NCI-H1930 (cell line): ENCODE measurements at regions not wholly inside any gene's neighbourhood (a gene's known extent, or its start where the extent isn't known, plus 50 kb on each side); places are given as distances from the start of the nearest gene placed in this dataset.
"Not testable (repeated sequence)": the region's sequence is repeated elsewhere in the genome, so short reads cannot be mapped to it uniquely, and the experiment has no call there.

Experiments used
- DNase-seq, 2 experiments: peaks; one replicate each; lab custom pipeline; 2025; lab: John Stamatoyannopoulos, UW

DNA sequence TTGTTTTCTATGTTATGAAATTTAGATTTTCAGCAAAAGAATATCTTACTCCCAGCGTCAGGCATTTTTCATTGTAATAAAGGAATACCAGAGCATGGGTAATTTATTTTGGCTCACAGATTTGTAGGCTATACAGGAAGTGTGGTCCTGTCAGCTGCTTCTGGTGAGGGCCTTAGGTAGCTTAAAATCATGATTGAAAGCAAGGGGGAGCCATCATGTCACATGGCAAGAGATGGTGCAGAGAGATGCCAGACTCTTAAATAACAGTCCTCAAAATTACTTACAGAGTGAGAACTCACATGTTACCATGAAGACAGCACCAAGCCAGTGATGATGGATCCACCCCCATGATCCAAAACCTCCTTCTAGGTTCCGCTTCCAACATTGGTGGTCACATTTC lies 825.0 kb upstream of the CHORDC1 start:
- no peak for DNase-seq

DNA sequence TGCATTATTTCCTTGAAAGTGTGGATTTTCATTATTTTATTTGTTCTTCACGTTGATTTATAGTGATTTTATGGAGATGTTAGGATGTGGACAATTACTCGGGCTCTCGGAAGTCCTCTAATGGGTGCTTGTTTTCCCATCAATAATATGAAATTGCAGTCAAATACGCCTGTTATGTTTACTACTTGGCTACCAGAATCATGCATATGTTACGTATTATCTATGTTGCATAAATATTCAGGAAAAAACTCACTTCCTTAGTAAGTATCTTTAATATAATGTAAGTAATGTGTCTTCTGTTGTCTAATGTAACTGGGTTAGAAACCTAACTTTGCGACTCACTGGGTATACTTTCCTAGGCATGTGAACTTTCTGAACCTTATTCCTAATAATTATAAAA lies 823.4 kb upstream of the CHORDC1 start:
- DNase-seq = no peak

DNA sequence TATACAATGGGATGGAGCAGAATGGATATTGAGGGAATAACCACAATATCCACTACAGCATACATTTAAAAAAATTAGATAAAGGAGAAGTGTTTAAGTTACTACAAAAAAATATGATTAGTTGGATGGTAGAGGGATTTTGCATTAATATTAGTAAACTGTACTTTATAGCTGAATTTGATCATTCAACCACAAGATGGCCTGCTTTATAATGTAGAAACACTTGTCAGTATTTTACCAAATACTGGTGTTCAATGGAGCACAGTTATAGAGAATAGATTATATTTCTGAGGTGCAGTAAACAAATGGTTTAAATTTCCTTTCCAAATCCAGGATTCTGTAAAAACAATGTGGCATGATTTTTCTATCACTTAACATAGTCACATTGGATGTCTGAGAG lies 818.8 kb upstream of the CHORDC1 start:
- no peak for DNase-seq

DNA sequence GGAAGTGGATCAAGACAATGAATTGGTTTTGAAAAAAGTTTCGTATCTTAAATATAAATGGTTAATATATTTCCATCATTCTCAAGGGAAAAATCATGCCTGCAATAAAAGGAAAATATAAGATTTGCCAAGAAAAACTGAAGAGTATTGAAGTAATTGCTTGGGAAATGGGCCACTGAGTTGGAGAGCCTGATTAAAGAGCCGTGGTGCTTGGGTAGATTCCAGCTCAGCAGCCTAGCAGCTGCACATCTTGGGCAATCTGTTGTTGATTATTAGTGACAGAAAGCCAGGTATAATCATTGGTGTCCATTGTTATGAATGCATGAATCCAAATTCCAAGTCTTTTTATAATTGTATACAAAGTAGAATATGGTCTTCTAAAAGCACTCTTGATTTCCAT lies 800.9 kb upstream of the CHORDC1 start:
- DNase-seq = no peak

DNA sequence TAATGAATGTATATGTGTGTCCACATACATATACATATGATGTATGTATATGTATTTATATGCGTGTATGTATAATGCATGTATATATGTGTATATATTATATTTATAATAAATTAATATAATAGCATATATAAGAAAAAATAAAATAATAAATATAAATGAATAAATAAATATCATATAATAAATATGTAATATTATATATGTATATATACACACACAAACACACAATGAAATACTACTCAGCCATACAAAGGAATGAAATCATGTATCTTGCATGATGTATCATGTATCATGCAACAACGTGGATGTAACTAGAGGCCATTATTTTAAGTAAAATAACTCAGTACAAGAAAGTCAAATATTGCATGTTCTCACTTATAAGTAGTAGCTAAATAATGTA lies 788.7 kb upstream of the CHORDC1 start:
- no peak for DNase-seq

DNA sequence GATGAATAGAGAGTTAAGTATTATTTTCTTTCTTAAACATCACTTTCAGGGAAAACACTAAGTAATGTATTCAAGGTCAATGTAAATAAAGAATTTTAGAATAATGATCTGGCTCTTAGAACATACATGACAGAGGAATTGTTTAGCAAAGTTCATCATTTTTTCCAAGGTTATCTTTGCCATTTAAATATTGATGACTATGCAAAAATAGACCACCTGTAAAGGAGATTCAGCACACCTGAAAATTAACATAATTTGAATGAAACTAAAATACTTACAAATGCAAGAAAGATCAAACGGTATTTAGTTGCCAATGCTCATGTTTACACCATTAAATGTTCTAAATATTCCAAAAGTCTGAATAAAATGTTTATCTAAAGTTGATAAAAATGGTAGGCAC lies 782.6 kb upstream of the CHORDC1 start:
- no peak for DNase-seq

DNA sequence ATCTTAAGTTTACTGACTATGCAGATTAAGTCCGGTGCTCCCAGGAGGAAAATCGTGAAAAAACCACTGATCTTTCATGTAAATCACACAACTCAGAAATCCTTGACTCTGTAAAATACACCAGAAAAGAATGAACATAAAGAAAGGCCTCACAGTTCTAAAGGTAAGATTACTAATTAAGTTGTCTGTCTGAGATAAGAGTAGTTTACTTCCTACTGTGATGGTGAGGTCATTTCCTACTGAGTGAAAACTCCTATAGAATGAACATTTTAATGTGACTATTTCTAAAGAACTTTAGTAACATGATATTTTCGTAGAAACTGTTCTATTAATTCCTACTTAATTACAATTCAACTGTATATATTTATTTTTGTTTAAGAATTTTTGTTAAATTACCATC lies 774.4 kb upstream of the CHORDC1 start:
- no peak for DNase-seq

DNA sequence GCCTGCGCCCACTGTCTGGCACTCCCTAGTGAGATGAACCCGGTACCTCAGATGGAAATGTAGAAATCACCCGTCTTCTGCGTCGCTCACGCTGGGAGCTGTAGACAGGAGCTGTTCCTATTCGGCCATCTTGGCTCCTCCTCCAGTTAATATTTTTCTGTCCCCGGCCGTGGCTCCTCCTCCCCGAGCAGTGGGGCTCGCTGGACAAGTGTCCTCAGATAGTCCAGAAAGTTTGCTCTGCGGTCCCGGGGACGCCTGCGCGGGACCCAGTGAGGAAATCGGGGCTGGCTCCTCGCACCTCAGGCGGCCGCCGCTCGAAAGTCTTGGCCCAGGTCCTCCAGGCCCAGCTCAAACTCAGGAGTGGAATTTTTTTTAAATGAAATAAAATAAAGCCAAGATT lies 749.3 kb upstream of the CHORDC1 start:
- not testable (repeated sequence) for DNase-seq

DNA sequence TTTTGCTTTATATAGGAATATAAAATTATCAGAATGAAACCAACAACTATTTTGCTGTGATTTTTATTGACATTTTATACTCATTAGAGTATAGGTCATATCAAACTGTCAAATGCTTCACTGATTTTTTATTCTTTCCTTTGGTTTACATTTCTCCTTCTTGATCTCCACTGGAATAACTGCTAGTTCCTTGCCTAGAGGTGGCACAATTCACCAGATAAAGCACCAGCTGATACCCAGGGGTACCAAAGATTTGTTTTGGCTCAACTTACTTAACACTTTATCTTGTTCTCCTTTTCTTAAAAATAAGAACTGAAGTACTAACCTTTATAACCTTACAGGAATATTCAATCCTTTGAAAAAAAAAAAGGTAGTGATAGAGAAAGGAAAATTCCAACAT lies 725.1 kb upstream of the CHORDC1 start:
- no peak for DNase-seq

DNA sequence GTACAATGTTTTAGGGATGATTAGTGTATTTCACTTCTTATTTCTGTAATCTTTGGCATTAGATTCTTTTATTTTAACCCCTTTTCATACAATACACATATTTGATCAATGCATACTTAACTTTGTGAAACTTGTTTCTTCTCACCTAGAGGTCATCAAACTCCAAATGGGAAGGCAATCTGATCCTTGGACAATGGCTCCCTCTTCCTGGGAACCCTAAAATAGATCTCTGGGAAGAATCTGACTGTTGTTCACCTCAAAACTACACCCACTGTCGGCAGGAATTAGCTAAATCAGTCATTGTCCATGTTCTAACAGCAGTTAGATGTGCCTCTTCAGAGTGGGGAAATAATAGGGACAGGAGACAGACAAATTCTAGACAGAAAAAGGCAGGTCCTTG lies 707.4 kb upstream of the CHORDC1 start:
- DNase-seq = no peak

DNA sequence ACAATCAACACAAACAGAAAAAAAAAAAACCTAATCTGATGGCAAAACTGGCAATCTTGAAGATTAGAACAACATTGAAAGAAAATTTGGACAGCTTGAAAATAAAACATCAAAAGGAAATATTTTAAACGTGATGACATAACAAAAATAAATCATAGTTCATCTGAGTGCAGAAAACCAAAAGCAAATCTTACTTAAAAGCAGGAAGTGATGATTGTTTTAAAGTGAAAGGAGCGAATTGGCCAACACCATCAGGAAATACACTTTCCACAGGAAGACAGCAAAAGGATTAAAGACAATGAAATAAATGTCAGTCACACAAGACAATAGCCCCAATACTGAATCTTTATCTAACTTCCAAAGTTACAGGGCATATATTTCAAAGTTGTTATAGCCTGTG lies 696.5 kb upstream of the CHORDC1 start:
- DNase-seq = no peak

DNA sequence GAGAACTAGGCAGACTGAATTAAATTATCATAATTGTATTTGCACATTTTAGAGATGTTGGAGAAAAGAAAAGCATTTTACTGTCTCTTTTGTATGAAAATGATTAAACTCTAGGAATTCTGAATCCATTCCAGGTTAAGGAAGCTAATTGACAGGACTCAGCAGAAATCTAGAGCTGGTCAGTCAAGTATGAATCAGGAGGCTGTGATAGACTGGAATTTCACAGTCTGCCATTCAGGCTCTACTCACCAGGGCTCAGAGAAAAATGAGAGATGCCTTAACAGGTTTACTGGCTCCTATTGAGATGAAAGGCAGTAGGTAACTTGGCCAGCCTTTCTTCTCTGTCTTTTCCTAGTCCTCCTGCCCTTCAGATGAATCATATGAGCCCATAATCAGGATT lies 693.9 kb upstream of the CHORDC1 start:
- no peak for DNase-seq

DNA sequence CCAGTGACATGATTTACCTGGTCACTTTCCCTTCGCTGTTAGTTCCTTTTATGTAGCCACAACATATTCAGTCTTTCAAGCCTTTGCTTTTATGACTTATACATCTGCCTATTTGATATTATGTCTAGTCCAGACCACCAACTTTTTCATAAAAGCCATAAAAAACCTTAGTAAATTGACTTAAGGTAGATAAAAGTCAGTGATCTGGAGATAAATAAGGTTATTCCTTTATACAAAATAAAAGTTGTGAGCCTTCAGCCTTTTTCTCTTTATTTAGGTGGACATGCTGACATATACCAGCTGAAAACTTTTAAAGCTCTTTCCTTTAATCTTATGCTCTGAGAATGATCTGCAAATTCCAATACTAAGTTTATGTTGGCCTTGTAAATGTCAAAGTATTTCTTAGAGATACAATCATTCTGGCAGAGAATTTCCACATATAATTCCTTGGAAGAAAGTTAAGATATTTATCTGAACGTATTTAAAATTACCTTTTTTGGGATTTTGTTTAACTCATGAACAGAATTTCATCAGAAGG lies 690.4 kb upstream of the CHORDC1 start:
- DNase-seq = no peak

DNA sequence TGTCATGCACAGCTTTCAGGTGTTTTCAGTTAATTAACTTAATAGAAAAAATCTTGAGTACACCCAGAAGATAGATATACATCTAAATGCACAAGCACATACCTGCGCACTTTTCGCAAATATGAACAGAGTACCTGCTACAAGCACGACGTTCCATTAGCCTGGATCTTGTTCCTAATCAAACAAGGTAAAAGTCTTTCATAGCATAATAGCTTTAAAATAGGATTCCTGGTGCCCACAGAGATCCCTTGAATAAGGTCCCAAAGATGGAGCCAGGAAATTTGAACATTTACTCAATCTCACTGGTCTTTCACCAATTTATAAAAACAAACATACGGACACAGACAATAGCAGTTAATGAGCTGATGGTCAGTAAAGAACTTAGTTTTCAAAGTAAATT lies 689.8 kb upstream of the CHORDC1 start:
- no peak for DNase-seq

DNA sequence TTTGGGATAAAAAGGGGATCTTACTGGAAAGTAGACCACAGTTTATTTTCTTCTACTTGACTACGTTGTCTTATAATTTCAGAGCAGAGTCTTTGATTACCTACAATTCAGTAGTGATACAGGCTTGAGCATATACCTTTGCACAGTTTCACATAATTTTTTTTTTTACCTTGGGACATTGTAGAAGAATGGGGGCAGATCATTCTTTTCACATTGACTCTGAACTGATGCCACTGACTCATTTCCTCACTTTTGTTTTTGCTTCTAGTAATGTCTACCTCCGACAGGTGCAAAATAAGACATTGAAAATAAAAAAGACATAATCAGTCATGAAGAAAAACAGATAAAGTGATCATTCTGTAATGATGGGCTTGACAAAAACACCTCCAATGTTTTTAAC lies 688.3 kb upstream of the CHORDC1 start:
- DNase-seq = no peak

DNA sequence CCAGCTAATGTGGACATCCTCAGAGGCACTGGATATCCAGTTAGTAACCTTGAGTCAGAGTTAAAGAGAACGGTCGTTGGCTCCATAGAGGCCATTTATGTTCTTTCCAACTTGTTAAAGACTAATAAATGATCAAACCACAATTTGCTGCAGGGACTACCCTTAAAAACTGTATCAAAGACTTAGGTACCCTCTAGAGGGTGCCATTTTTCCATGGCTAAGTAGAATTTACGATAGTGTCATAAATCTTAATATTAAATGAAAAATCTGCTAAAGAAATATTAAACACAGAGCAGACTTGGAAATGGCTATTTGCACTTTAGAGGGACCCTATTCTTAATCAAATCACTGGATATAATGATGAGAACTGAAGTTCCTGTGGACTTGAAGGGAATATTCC lies 685.2 kb upstream of the CHORDC1 start:
- no peak for DNase-seq

DNA sequence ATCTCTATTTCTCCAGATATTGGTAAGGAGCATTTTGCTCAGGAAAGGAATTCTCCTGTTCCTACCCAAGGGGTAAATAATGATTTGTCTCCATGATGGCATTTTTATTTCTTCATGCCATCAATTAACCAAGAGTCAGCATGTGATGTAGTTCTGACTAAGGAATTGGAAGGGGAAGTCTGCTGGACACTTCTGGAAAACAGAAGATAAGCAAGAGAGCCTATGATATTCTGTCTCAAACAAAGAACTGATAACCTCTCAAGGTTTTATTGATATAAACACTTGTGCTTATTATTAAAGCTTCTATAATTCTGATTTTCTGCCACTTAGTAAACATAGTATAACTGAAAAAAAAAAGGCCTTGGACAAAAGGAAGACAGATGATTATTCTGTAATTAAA lies 673.0 kb upstream of the CHORDC1 start:
- DNase-seq = no peak

DNA sequence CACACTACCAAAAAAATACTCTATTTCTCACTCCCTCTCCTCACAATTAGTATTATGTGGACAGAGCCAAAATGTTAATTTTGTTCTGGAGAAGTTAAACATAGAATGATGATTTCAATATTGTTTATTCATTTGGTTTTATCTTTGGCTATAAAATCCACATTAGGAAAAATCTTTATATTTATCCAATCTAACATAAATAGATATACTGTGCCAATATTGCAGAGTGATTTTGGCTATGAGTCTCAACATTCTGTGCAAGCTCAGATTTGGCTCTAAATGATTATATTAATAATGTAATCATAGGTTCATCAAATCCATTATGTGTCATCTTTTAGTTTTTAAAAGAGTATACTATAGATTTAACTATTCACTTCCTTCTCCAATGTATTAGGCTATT lies 667.5 kb upstream of the CHORDC1 start:
- DNase-seq = no peak

DNA sequence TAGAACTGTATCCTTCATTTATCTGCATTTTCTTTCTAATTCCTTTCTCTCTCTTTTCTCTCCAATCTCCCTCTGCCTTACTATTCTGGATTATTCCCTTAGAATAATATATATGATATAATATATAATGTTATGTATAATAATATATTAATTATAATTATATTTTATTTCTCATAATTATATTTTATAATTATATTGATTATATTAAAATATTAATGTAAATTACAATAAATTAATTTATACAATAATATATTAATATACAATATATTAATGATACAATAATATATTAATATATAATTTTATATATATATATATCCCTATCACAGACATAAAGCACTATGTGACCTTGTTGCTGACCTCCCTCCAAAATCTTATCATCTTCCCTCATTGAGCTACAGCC lies 661.3 kb upstream of the CHORDC1 start:
- no peak for DNase-seq

DNA sequence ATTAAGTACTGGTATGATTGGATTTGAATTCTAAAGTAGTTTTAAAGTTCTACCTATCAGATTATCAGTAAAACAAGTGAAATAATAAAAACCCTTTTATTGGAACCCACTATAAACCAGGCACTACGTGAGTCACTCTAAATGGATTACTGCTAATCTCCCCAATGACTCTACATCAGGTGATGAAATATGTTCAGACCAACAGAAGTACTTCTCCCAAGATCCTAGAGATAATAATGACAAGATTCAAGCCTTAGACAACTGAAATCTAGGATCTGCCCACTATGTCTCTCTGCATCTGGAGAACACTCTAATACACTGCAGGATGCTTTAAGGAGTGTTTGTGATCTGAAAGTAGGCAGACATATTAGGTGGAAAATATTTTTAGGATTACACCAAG lies 652.1 kb upstream of the CHORDC1 start:
- no peak for DNase-seq

DNA sequence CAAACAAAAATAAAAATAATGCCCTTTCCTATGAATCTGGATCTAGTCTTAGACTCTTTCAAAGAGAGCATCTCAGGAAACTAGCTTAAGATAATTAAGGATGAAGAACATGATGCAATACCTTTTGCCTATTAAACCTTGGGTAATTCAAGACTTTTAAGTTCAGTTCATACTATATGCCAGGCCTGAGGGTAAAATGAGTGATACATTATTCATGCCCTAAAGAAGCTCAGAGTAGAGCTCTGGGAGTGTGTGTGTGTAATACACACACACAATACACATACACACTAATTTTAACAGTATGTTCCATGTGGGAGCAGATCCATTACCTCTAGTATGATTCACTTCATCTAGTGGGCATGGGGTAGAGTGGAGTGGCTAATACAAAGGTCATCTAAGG lies 651.4 kb upstream of the CHORDC1 start:
- DNase-seq = no peak

DNA sequence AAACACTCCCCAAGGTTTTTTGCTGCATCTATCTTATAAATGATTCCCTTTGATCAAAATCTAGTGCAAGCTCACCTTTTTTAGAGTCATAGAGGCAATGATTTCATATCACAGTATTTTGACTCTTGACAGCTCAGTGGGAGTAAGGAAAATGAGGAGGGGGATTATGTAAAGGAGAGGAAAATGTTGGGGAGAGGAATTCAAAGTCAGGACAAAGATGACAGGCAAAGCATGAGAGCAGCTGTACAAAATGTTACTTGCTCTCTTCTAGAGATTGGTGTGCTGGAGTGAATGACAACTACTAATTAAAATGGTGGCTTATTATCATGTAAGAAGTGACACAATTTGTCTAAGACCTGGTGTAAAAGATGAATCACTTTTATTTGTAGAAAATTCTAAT lies 644.6 kb upstream of the CHORDC1 start:
- no peak for DNase-seq

DNA sequence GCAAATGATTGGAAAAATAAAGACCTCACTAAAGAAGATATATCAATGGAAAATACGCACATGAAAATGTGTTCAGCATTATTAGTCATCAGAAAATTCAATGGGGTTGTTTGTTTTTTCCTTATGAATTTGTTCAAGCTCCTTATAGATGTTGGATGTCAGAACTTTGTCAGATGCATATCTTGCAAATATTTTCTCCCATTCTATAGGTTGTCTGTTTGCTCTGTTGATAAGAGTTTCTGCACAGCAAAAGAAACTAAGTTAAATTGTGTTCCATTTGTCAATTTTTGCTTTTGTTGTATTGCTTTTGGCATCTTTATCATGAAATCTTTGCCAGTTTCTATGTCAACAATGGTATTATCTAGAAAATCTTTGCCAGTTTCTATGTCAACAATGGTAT lies 633.9 kb upstream of the CHORDC1 start:
- DNase-seq = no peak

DNA sequence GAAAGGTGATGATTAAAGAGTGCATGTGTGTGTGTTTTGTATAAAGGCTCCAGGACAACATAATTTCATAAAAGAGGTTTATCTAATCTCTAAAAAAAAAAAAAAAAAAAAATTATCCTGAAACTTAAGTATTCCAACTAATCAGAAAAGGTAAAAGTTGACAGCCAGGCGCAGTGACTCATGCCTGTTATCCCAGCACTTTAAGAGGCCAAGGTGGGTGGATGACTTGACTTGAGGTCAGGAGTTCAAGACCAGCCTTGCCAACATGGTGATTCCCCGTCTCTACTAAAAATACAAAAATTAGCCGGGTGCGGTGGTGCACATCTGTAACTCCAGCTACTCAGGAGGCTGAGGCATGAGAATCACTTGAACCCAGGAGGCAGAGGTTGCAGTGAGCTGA lies 632.7 kb upstream of the CHORDC1 start:
- no peak for DNase-seq

DNA sequence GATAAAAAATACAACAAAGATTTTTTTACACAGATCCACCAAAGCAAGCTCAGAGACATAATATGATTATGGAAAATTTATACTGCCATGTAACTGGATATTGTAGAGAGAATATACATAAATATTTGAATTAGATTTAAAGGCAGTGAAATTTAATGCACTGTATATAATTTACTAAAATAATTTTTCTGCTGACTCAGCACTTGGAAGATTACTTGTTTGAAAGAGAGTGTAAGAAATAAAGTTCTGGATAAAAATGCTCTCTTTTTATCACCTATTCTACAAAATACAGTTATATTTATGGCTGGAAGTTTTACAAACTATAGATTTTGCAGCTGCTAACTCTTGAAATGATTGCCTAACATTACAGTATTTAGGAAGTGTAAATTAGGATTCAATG lies 628.3 kb upstream of the CHORDC1 start:
- no peak for DNase-seq
